ENCODE measurements at regions not wholly inside any gene's neighbourhood (a gene's known extent, or its start where the extent isn't known, plus 50 kb on each side); places are given as distances from the start of the nearest gene placed in this dataset.

DNA sequence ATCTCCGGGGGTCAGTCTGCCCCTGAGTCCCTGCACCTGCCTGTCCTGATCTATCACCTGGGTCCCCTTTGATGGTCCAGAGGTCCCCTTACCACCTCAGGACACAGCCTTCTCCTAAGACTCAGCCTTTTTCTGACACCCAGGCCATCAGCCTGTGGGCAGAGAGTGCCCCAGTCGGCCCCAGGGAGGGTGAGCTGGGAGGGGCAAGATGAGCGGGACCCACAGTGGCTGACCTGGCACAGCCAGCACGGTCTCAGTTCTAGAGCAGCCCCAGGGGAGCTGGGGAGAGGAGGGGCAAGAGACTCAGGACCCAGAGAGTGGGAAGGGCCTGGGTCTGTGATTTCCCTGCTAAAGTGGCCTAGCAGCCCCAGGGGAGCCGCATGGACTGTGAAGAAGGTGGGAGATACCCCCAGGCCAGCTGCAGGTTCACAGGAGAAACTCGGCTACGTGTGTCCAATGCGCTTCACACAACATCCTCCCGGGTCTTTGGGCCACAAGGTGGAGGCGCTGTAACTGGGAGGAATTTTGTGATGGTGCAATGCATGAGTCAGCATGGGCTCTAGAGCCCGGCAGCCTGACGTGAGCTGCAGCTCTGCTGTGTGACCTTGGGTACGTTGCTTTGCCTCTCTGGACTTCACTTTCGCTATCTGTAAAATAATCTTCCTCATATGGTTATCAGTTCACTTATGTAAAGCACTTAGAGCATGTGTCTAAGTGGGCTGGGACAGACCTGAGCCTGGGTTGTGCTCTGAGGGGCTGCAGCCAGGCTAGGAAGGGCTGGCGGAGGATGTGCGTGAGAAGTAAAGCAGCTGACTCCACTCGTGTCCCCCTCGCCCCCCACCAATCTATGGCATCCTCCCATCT is 67.2 kb upstream of the LHX1 start:
- 70% methylated on average over 18 of the region's 18 CpGs for WGBS (ENCODE audit: low lambda C conversion rate, missing lambda C conversion rate)
- Histone ChIP-seq H2AFZ (no peak overlapping the region), H4K20me1 (ENCODE audit: insufficient read depth, poor library complexity, severe bottlenecking) (no peaks in the 10 kb centered on the region), H3K9me3 (ENCODE audit: low read depth) (no peaks in the 10 kb centered on the region), H3K36me3 (replicated peaks; ENCODE audit: insufficient read depth, low read depth) (no peaks in the 10 kb centered on the region), H3K79me2 (no peaks in the 10 kb centered on the region), H3K4me3 (no peak overlapping the region), H3K4me1 (ENCODE audit: insufficient read depth) (no peaks in the 10 kb centered on the region), H3K9me2 (replicated peaks; ENCODE audit: insufficient read depth) (no peaks in the 10 kb centered on the region), H3K27me3 (peaks cover 5% of the 10 kb centered on the region), H3K4me2 (no peak overlapping the region), H3K27ac (no peak overlapping the region)
- TF ChIP-seq EZH2phosphoT487 (IDR thresholded peaks at IDR 0.05; ENCODE audit: low read depth, severe bottlenecking, unreplicated experiment): no peak
- TF ChIP-seq, protein P1, sequence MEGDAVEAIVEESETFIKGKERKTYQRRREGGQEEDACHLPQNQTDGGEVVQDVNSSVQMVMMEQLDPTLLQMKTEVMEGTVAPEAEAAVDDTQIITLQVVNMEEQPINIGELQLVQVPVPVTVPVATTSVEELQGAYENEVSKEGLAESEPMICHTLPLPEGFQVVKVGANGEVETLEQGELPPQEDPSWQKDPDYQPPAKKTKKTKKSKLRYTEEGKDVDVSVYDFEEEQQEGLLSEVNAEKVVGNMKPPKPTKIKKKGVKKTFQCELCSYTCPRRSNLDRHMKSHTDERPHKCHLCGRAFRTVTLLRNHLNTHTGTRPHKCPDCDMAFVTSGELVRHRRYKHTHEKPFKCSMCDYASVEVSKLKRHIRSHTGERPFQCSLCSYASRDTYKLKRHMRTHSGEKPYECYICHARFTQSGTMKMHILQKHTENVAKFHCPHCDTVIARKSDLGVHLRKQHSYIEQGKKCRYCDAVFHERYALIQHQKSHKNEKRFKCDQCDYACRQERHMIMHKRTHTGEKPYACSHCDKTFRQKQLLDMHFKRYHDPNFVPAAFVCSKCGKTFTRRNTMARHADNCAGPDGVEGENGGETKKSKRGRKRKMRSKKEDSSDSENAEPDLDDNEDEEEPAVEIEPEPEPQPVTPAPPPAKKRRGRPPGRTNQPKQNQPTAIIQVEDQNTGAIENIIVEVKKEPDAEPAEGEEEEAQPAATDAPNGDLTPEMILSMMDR (IDR thresholded peaks at IDR 0.05; ENCODE audit: poor library complexity): no peak
- no peak for TF ChIP-seq EZH2 (IDR thresholded peaks at IDR 0.05; ENCODE audit: borderline replicate concordance)
- no peak for DNase-seq (ENCODE audit: low spot score)

GRCh38 chr17:36870720-36870999 is 66.6 kb upstream of the LHX1 start:
- Histone ChIP-seq H3K27ac (no peak overlapping the region), H3K4me3 (no peak overlapping the region), H2AFZ (no peak overlapping the region), H3K79me2 (no peaks in the 10 kb centered on the region), H3K27me3 (peaks cover 5% of the 10 kb centered on the region), H3K9me3 (ENCODE audit: low read depth) (no peaks in the 10 kb centered on the region), H4K20me1 (ENCODE audit: insufficient read depth, poor library complexity, severe bottlenecking) (no peaks in the 10 kb centered on the region), H3K36me3 (replicated peaks; ENCODE audit: insufficient read depth, low read depth) (no peaks in the 10 kb centered on the region), H3K4me2 (no peak overlapping the region), H3K4me1 (ENCODE audit: insufficient read depth) (no peaks in the 10 kb centered on the region), H3K9me2 (replicated peaks; ENCODE audit: insufficient read depth) (no peaks in the 10 kb centered on the region)
- TF ChIP-seq EZH2phosphoT487 (IDR thresholded peaks at IDR 0.05; ENCODE audit: low read depth, severe bottlenecking, unreplicated experiment): no peak
- TF ChIP-seq, protein P1 (IDR thresholded peaks at IDR 0.05; ENCODE audit: poor library complexity): no peak
- no peak for TF ChIP-seq EZH2 (IDR thresholded peaks at IDR 0.05; ENCODE audit: borderline replicate concordance)
- DNase-seq (ENCODE audit: low spot score): no peak
- 71% methylated on average over 1 of the region's 1 CpG for WGBS (ENCODE audit: low lambda C conversion rate, missing lambda C conversion rate)

DNA sequence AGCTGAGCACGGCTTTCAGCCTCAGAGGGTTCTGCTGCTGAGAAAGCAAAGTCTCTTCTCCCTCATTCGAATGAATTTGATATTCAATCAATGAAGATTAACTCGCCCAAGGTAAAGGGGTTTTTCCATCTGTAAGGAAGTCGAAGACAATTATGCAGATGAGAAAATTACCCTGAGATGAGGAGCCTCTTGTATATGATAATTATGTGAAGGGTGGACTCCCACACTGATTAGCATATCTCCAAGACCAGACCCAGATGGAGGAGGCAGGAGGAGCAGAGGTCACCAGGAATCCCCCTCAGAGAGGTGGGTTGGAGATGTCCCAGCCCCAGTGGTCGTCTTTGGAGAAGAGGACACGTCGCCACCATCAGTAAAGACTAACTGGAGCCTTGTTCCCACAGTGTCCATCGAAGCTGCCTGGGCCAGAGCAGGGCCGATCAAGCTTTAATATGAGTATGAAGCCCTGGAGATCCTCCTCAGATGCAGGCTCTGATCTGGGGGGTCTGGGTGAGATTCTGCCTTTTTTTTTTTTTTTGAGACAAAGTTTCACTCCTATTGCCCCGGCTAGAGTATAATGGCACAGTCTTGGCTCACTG is 61.5 kb upstream of the LHX1 start:
- H3K79me2 ChIP-seq: no peaks in the 10 kb centered on the region
- H3K36me3 ChIP-seq (replicated peaks; ENCODE audit: insufficient read depth, low read depth): no peaks in the 10 kb centered on the region
- H4K20me1 ChIP-seq (ENCODE audit: insufficient read depth, poor library complexity, severe bottlenecking): no peaks in the 10 kb centered on the region
- peaks cover 5% of the 10 kb centered on the region for H3K27me3 ChIP-seq
- WGBS (ENCODE audit: low lambda C conversion rate, missing lambda C conversion rate): 83% methylated on average over 10 of the region's 10 CpGs
- TF ChIP-seq, protein P1 (IDR thresholded peaks at IDR 0.05; ENCODE audit: poor library complexity): no peak
- no peak for TF ChIP-seq EZH2phosphoT487 (IDR thresholded peaks at IDR 0.05; ENCODE audit: low read depth, severe bottlenecking, unreplicated experiment)
- H3K9me3 ChIP-seq (ENCODE audit: low read depth): no peaks in the 10 kb centered on the region
- no peak overlapping the region for H3K27ac ChIP-seq
- H3K4me3 ChIP-seq: no peak overlapping the region
- no peak for DNase-seq (ENCODE audit: low spot score)
- H3K9me2 ChIP-seq (replicated peaks; ENCODE audit: insufficient read depth): no peaks in the 10 kb centered on the region
- no peak overlapping the region for H3K4me2 ChIP-seq
- no peak overlapping the region for H2AFZ ChIP-seq
- no peaks in the 10 kb centered on the region for H3K4me1 ChIP-seq (ENCODE audit: insufficient read depth)

Data from hepatocyte (in vitro differentiated cells).